GM23248 (cell line): ENCODE measurements at regions not wholly inside any gene's neighbourhood (a gene's known extent, or its start where the extent isn't known, plus 50 kb on each side); places are given as distances from the start of the nearest gene placed in this dataset.

Experiments used
- EZH2 ChIP-seq: fragments of 200-600 bp; sonication (generic); IDR thresholded peaks from 2 replicates; pipeline ENCODE4 v1.6.1; 2018; ENCODE audit warnings: antibody characterized with exemption, mild to moderate bottlenecking; ENCODE audit not compliant: insufficient read depth, poor library complexity, severe bottlenecking
- EZH2phosphoT487 ChIP-seq: fragments of 200-600 bp; sonication (generic); IDR thresholded peaks from 2 replicates; pipeline ENCODE4 v1.6.1; 2018; ENCODE audit warnings: antibody characterized with exemption, moderate library complexity, mild to moderate bottlenecking, low read depth; ENCODE audit not compliant: insufficient read depth

DNA sequence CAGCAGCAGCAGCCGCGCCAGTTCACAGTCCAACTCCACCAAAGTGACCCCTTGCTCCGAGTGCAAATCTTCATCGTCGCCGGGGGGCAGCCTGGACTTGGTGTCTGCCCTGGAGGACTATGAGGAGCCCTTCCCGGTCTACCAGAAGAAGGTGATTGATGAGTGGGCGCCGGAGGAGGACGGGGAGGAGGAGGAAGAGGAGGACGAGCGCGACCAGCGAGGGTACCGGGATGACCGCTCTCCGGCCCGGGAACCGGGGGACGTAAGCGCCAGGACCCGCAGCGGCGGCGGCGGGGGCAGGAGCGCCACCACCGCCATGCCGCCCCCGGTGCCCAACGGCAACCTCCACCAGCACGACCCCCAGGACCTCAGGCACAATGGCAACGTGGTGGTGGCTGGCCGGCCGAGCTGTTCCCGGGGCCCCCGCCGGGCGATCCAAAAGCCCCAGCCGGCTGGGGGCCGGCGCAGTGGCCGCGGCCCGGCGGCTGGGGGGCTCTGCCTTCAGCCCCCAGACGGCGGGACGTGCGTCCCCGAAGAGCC lies 224.1 kb upstream of the IL12A start:
- TF ChIP-seq EZH2phosphoT487: no peak
- no peak for TF ChIP-seq EZH2
